Thoracic aorta (tissue), 2 donors: ENCODE measurements at regions not wholly inside any gene's neighbourhood (a gene's known extent, or its start where the extent isn't known, plus 50 kb on each side); places are given as distances from the start of the nearest gene placed in this dataset.

Source experiments
- ATAC-seq: fragments of 150-250 bp; one replicate; pipeline ENCODE4 v1.8.0; 2017; ENCODE audit warnings: low read depth; ENCODE audit not compliant: insufficient number of reproducible peaks, low FRiP score
- DNase-seq: peaks from one replicate; pipeline ENCODE4 v3.0.0-alpha.2; 2020; ENCODE audit warnings: low spot score
- H3K27ac ChIP-seq, 2 donors: fragments of 200-600 bp; sonication (generic); 1 replicate in 1 of 2; 2 replicates in 1 of 2; pipeline ENCODE4 v1.5.1; 2016; ENCODE audit warnings: mild to moderate bottlenecking in 2 of 2, moderate library complexity in 2 of 2
- H3K27me3 ChIP-seq: fragments of 200-600 bp; sonication (generic); replicated peaks from 2 replicates; pipeline ENCODE4 v1.6.0; 2016; ENCODE audit warnings: mild to moderate bottlenecking; ENCODE audit not compliant: insufficient read depth
- H3K36me3 ChIP-seq: fragments of 200-600 bp; sonication (generic); one replicate; pipeline ENCODE4 v1.5.1; 2016
- H3K4me1 ChIP-seq, 2 donors: fragments of 200-600 bp; sonication (generic); 1 replicate in 1 of 2; 2 replicates in 1 of 2; pipeline versions ENCODE4 v1.5.1 to v1.6.0; 2016; ENCODE audit warnings: low read depth in 2 of 2, mild to moderate bottlenecking in 1 of 2; ENCODE audit not compliant: control insufficient read depth in 1 of 2
- H3K4me3 ChIP-seq: fragments of 200-600 bp; sonication (generic); 2 replicates; pipeline ENCODE4 v1.5.1; 2016; ENCODE audit warnings: mild to moderate bottlenecking
- H3K9me3 ChIP-seq: fragments of 200-600 bp; sonication (generic); 2 replicates; pipeline ENCODE4 v1.5.1; 2016
- TF ChIP-seq, protein P1 (sequence below): fragments of 200-600 bp; sonication (generic); IDR thresholded peaks from one replicate; pipeline ENCODE4 v1.5.1; 2019; ENCODE audit warnings: antibody characterized with exemption

DNA sequence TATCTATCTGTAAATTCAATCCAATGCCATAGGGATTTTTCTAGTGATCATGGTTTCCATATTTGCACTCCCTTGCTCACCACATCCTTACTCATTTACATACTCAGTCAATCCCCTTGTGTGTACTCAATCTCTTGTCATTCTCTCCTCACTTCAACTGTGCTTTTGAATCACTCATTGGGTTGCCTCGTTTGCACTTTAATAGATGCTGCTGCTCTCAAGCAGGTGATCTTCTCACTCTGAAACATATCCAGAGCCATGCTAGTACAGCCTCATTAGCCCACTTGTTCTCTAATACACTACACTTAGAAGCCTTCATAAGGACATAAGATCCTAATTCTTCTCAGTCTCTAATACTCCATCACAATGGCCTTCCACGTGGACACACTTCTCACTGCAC lies 507.9 kb downstream of the TECRL start:
- Histone ChIP-seq H3K4me1 (no peaks in the 10 kb centered on the region), H3K4me3 (no peak overlapping the region), H3K27me3 (no peaks in the 10 kb centered on the region), H3K36me3 (no peaks in the 10 kb centered on the region), H3K27ac (no peak overlapping the region), H3K9me3 (no peaks in the 10 kb centered on the region)
- TF ChIP-seq, protein P1, sequence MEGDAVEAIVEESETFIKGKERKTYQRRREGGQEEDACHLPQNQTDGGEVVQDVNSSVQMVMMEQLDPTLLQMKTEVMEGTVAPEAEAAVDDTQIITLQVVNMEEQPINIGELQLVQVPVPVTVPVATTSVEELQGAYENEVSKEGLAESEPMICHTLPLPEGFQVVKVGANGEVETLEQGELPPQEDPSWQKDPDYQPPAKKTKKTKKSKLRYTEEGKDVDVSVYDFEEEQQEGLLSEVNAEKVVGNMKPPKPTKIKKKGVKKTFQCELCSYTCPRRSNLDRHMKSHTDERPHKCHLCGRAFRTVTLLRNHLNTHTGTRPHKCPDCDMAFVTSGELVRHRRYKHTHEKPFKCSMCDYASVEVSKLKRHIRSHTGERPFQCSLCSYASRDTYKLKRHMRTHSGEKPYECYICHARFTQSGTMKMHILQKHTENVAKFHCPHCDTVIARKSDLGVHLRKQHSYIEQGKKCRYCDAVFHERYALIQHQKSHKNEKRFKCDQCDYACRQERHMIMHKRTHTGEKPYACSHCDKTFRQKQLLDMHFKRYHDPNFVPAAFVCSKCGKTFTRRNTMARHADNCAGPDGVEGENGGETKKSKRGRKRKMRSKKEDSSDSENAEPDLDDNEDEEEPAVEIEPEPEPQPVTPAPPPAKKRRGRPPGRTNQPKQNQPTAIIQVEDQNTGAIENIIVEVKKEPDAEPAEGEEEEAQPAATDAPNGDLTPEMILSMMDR = no peak
- ATAC-seq = no peak
- DNase-seq = no peak

DNA sequence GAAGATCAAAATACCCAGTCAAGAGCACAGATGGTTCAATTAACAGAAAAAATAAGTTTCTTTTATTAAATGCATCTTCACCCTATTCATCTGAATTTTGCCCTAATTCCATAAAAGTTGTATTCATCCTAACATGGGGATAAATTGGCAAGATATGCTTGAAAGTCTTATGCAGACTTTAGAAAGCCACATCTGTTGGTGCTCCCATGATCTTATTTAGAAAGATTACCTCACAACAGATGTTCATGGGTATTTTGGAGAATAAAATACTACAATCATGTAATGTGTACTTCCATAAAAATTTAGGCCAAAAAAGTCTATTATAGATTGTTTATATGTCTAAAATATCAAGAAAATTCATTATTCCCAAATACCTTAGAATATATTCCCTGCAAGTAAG lies 510.3 kb downstream of the TECRL start:
- no peak overlapping the region for H3K4me3 ChIP-seq
- TF ChIP-seq, protein P1 = no peak
- H3K4me1 ChIP-seq = no peaks in the 10 kb centered on the region
- DNase-seq = no peak
- no peak overlapping the region for H3K27ac ChIP-seq
- ATAC-seq = no peak
- no peaks in the 10 kb centered on the region for H3K27me3 ChIP-seq
- no peaks in the 10 kb centered on the region for H3K9me3 ChIP-seq
- no peaks in the 10 kb centered on the region for H3K36me3 ChIP-seq

DNA sequence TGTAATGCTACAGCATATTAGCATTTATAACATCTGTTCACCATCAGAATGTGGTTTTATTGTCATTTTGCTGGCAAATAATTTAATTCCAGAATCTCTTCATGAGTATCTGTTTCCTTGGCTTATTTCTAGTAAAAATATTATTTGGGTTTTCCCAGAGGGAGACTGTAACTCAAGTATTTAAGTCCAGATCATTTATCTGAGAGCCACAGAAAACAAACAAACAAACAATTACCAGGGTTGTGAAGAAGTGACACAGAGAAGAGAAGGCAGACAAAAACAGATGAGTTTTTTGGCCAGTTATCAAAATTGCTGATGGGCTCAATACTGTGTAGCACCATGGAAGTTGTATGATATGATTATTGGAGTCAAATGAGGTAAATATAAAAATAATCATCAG lies 515.1 kb downstream of the TECRL start:
- H3K36me3 ChIP-seq = no peaks in the 10 kb centered on the region
- no peaks in the 10 kb centered on the region for H3K9me3 ChIP-seq
- H3K27me3 ChIP-seq = no peaks in the 10 kb centered on the region
- ATAC-seq (no peak), DNase-seq (no peak)
- no peak overlapping the region for H3K27ac ChIP-seq
- TF ChIP-seq, protein P1 = no peak
- H3K4me1 ChIP-seq = no peaks in the 10 kb centered on the region
- no peak overlapping the region for H3K4me3 ChIP-seq

DNA sequence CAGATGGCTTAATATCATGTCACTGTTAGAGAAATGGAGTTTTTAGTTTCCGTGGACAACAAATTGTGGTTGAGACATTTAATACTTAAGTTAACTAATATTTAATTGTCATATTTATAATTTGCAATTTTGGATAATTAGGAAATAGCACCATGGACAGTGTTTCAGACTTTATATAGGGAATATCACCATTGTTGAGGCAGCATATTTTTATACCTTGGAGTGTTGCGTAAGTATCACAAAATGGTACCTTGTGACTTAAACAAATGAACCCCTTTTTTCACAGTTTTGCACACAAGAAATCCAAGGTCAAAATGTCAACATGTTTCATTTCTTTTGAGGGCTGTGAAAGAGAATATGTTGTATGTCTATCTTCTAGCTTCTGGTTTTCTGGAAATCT lies 539.9 kb downstream of the TECRL start:
- TF ChIP-seq, protein P1 = no peak
- DNase-seq = no peak
- H3K4me1 ChIP-seq = no peaks in the 10 kb centered on the region
- no peaks in the 10 kb centered on the region for H3K9me3 ChIP-seq
- no peaks in the 10 kb centered on the region for H3K36me3 ChIP-seq
- ATAC-seq = no peak
- no peak overlapping the region for H3K4me3 ChIP-seq
- H3K27me3 ChIP-seq = no peaks in the 10 kb centered on the region
- H3K27ac ChIP-seq = no peak overlapping the region

DNA sequence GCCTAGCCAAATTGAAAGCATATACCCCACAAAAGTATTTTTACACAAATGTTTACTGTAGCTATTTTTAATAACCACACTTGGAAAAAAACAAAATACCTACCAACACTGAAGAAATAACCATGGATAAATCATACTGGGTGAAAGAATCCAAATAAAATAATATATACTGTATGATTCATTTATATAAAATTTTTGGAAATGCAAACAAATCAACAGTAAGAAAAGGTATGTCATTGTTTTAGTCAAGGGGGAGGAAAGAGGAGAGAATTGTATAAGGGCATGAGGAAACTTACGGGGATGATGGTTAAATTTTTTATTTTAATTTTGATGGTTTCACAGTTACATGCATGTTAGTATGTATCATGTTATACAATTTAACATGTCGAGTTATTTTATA lies 557.8 kb downstream of the TECRL start:
- Histone ChIP-seq H3K36me3 (no peaks in the 10 kb centered on the region), H3K27me3 (no peaks in the 10 kb centered on the region), H3K9me3 (no peaks in the 10 kb centered on the region), H3K4me1 (no peaks in the 10 kb centered on the region), H3K4me3 (no peak overlapping the region), H3K27ac (no peak overlapping the region)
- ATAC-seq = no peak
- TF ChIP-seq, protein P1 = no peak
- DNase-seq = no peak
